ENCODE measurements at regions not wholly inside any gene's neighbourhood (a gene's known extent, or its start where the extent isn't known, plus 50 kb on each side); places are given as distances from the start of the nearest gene placed in this dataset.
"Not testable (repeated sequence)": the region's sequence is repeated elsewhere in the genome, so short reads cannot be mapped to it uniquely, and the experiment has no call there.

GRCh38 chr15:20346082-20346805 lies 195.4 kb downstream of the GOLGA6L6 start:
- DNase-seq (ENCODE audit: low read depth), result no peak

GRCh38 chr15:20345401-20345958 lies 196.1 kb downstream of the GOLGA6L6 start:
- DNase-seq (ENCODE audit: low read depth), result no peak

- DNase-seq (ENCODE audit: low read depth), result no peak
Measured at GRCh38 chr15:20344601-20345400, 196.8 kb downstream of the GOLGA6L6 start.

DNA sequence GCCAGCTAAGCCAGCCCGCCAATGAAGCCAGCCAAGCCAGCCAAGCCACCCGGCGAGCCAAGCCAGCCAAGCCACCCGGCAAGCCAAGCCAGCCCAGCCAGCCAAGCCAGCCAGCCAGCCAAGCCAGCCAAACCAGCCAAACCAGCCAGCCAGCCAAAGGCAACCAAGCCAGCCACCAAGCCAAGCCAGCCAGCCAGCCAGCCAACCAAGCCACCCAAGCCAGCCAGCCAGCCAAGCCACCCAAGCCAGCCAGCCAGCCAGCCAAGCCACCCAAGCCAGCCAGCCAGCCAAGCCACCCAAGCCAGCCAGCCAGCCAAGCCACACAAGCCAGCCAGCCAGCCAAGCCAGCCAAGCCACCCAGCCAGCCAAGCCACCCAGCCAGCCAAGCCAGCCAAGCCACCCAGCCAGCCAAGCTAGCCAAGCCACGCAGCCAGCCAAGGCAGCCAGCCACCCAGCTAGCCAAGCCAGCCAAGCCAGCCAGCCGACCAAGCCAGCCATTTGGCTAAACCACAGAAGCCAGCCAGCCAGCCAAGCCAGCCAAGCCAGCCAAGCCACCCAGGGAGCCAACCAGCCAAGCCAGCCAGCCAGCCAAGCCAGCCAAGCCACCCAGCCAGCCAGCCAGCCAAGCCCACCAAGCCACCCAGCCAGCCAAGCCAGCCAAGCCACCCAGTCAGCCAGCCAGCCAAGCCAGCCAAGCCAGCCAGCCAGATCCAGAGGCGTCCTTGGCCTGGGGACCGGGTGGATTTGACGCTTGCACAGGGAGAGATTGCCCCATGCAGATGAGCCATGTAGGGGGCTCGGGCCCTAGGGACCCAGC lies 198.0 kb downstream of the GOLGA6L6 start:
- not testable (repeated sequence) for DNase-seq (ENCODE audit: low read depth)

GRCh38 chr15:20342601-20343394 lies 198.8 kb downstream of the GOLGA6L6 start:
- not testable (repeated sequence) for DNase-seq (ENCODE audit: low read depth)

- DNase-seq (ENCODE audit: low read depth), result no peak
Measured at GRCh38 chr15:20341901-20342600, 199.5 kb downstream of the GOLGA6L6 start.

DNA sequence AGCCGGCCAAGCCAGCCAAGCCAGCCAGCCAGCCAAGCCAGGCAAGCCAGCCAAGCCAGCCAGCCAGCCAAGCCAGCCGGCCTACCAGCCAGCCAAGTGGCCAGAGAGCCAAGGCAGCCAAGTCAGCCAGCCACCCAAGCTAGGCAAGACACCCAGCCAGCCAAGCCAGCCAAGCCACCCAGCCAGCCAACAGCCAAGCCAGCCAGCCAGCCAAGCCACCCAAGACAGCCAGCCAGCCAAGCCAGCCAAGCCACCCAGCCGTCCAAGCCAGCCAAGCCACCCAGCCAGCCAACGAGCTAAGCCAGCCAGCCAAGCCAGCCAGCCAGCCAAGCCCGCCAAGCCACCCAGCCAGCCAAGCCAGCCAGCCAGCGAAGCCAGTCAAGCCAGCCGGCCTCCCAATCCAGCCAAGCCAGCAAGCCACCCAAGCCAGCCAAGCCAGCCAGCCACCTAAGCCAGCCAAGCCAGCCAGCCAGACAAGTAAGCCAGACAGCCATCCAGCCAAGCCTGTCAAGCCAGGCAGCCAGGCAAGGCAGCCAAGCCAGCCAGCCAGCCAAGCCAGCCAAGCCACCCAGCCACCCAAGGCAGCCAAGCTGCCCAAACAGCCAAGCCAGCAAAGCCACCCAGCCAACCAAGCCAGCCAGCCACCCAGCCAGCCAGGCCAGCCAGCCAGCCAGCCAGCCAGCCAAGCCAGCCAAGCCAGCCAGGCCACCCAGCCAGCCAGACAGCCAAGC lies 200.5 kb downstream of the GOLGA6L6 start:
- no peak for DNase-seq (ENCODE audit: low read depth)

DNA sequence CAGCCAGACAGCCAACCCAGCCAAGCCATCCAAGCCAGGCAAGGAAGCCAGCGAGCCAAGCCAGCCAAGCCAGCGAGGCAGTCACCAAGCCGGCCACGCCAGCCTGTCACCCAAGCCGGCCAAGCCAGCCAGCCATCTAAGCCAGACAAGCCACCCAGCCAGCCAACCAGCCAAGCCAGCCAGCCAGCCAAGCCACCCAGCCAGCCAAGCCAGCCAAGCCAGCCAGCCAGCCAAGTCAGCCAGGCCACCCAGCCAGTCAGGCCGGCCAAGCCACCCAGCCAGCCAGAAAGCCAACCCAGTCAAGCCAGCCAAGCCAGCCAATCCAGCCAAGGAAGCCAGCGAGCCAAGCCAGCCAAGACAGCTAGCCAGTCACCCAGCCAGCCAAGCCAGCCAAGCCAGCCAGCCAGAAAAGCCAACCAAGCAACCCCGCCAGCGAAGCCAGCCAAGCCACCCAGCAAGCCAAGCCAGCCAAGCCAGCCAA lies 201.2 kb downstream of the GOLGA6L6 start:
- no peak for DNase-seq (ENCODE audit: low read depth)

DNA sequence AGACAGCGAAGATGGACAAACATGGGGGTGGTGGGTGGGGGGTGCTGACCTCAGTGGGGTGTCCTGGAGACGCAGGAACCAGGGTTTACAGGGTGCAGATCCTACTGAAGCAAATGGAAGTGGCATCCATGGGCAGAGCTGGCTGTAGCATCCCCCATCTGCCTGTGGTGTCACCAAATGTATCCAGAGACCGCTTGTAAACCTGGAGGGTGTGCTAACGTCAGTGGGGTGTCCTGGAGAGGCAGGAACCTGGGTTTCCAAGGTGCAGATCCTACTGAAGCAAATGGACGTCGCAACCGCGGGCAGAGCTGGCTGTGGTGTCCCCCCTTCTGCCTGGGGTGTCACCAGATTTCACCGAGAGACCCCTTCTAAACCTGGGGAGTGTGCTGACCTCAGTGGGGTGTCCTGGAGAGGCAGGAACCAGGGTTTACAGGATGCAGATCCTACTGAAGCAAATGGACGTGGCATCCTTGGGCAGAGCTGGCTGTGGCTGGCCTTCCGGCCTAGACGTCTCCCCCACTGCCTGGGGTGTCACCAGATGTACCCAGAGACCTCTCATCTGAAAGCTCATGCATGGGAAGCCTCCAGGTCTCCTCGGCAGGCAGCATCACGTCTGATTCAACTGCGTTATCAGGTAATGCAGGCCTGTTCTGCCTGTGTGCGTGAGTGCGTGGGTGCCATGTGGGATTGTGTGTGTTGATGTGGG lies 202.4 kb downstream of the GOLGA6L6 start:
- DNase-seq (ENCODE audit: low read depth), result not testable (repeated sequence)

DNA sequence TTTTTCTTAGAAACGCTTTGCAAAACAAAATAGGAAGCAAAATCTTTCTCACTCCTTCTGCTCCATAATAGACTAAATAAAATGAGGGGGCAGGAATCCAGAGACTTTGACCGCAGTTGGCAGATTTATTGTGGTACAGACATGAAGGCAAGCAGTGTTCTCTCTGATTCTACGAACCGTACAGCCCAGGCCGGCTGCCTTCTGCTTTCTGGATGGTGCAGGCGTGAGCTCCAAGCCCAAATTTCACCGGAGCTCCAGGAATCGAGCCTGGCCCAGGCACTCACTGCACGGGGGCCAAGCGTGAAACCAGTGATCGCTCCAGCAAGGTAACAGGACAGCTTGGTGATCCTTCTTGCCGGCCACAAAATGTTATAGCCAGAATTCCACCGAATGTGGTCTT lies 202.9 kb downstream of the GOLGA6L6 start:
- not testable (repeated sequence) for DNase-seq (ENCODE audit: low read depth)

- not testable (repeated sequence) for DNase-seq (ENCODE audit: low read depth)
Measured at GRCh38 chr15:20337238-20337637, 204.4 kb downstream of the GOLGA6L6 start.

GRCh38 chr15:20334451-20334850 lies 207.1 kb downstream of the GOLGA6L6 start:
- not testable (repeated sequence) for DNase-seq (ENCODE audit: low read depth)

DNA sequence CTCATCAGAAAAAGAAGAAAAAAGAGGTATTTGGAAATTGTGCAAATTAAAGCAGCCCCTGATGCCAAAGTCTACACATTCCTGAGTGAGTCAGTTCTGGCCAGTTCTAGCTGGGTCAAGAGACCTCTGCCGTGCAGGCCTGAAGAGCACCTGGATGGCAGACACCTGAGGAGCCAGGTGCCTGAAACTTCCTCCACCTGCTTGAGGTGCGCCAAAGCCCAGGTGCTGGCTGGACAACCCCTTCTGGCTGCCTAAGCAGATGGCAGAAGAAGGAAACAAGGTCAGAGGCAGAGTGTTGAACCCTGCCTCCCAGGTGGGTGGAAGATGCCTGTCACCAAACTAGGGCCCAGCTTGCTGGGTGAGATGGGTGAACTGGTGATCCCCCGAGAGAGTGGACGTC lies 215.8 kb downstream of the GOLGA6L6 start:
- DNase-seq (ENCODE audit: low read depth), result not testable (repeated sequence)

DNA sequence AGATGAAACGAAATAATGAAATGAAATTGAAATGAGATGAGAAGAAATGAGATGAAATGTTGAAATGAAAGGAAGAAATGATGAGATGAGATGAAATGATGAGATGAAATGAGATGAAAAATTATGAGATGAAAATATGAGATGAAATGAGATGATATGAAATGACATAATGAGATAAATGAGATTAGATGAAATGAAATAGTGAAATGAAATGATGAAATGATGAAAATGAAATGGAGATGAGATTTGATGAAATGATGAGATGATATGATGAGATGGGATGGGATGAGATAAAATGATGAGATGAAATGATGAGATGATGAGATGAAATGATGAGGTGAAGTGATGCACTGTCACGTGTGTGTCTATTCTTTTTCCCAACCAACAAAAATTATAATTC lies 224.5 kb downstream of the GOLGA6L6 start:
- DNase-seq (ENCODE audit: low read depth), result not testable (repeated sequence)

DNA sequence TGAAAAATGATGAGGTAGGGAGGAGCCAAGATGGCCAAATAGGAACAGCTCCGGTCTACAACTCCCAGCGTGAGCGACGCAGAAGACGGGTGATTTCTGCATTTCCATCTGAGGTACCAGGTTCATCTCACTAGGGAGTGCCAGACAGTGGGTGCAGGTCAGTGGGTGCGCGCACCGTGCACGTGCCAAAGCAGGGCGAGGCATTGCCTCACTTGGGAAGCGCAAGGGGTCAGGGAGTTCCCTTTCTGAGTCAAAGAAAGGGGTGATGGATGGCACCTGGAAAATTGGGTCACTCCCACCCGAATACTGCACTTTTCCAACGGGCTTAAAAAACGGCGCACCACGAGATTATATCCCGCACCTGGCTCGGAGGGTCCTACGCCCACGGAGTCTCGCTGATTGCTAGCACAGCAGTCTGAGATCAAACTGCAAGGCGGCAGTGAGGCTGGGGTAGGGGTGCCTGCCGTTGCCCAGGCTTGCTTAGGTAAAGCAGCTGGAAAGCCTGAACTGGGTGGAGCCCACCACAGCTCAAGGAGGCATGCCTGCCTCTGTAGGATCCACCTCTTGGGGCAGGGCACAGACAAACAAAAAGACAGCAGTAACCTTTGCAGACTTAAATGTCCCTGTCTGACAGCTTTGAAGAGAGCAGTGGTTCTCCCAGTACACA lies 230.5 kb downstream of the GOLGA6L6 start:
- DNase-seq (ENCODE audit: low read depth), result not testable (repeated sequence)

DNA sequence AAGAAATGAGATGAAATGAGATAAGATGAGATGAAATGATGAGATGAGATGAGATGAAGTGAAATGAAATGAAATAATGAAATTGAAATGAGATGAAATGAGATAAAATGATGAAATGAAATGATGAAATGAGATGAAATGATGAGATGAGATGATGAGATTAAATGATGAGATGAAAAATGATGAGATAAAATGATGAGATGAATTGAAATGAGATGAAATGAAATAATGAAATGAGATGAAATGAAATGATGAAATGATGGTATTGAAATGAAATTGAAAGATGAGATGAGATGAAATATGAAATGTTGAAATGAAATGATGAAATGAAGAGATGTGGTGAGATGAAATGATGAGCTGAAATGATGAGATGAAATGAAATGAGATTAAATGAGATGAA lies 231.0 kb downstream of the GOLGA6L6 start:
- DNase-seq (ENCODE audit: low read depth), result no peak

DNA sequence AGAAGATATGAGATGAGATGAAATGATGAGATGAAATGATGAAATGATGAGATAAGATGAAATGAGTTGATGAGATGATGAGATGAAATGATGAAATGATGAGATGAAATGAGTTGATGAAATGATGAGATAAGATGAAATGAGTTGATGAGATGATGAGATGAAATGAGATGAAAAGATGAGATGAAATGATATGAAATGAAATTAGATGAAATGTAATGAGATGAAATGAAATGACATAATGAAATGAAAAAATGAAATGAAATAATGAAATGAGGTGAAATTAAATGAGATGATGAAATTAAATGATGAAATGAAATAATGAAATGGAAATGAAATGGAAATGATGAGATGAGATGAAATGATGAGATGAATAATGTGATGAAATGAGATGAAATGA lies 231.6 kb downstream of the GOLGA6L6 start:
- DNase-seq (ENCODE audit: low read depth), result not testable (repeated sequence)

DNA sequence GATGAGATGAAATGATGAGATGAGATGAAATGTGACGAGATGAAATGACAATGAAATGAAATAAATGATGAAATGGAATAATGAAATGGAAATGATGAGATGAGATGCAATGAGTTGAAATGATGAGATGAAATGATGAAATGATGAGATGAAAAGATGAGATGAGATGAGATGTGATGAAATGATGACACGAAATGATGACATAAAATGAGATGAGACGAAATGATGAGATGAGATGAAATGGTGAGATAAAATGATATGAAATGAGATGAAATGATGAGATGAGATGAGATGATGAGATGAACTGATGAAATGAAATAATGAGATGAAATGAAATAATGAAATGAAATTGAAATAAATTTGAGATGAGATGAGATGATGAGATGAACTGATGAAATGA lies 232.2 kb downstream of the GOLGA6L6 start:
- not testable (repeated sequence) for DNase-seq (ENCODE audit: low read depth)
